AG09319 (cell line): ENCODE measurements at regions not wholly inside any gene's neighbourhood (a gene's known extent, or its start where the extent isn't known, plus 50 kb on each side); places are given as distances from the start of the nearest gene placed in this dataset.

ENCODE experiments used
- DNase-seq: peaks from one replicate; pipeline ENCODE4 v3.0.0-alpha.2; 2010; ENCODE audit warnings: low read depth; ENCODE audit errors: extremely low read depth
- TF ChIP-seq, protein P1 (sequence below): IDR thresholded peaks from 2 replicates; pipeline ENCODE4 v1.5.1; 2011; ENCODE audit warnings: low read depth, mild to moderate bottlenecking, inconsistent platforms, low read length, moderate library complexity

DNA sequence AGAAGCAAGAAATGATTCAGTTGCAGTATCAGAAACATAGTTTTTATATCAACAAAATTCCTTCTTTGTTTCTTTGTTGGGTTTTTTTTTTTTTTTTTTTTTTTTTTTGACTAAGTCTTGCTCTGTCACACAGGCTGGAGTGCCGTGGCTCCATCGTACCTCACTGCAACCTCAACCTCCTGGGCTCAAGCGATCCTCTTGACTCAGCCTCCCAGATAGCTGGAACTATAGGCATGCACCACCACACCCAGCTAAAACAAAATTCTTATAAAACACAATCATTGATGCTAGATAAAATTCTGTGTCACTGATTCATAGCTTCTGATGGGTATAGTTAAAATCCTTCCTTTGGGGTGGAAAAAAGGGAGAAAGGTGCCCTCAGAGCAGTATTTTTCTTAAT, 110.3 kb upstream of the TNFAIP3 start:
- DNase-seq = no peak

DNA sequence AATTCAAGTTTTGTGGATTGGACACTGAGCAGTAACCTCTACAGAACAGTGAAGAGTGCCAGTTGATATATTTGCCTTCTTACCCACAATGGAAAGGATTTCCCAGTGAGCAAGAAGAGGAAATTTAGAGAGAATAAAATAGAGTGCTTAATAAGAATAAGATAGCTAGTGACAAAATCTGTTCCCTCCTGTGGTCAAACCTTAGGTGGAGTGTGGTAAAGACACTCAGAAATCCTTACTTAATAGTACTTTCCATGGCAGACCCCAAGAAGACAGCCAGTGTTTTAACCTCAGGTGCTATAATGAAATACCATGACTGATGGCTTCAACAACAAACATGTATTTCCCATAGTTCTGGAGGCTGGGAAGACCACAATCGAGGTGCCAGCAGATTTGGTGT, 108.4 kb upstream of the TNFAIP3 start:
- TF ChIP-seq, protein P1, sequence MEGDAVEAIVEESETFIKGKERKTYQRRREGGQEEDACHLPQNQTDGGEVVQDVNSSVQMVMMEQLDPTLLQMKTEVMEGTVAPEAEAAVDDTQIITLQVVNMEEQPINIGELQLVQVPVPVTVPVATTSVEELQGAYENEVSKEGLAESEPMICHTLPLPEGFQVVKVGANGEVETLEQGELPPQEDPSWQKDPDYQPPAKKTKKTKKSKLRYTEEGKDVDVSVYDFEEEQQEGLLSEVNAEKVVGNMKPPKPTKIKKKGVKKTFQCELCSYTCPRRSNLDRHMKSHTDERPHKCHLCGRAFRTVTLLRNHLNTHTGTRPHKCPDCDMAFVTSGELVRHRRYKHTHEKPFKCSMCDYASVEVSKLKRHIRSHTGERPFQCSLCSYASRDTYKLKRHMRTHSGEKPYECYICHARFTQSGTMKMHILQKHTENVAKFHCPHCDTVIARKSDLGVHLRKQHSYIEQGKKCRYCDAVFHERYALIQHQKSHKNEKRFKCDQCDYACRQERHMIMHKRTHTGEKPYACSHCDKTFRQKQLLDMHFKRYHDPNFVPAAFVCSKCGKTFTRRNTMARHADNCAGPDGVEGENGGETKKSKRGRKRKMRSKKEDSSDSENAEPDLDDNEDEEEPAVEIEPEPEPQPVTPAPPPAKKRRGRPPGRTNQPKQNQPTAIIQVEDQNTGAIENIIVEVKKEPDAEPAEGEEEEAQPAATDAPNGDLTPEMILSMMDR = no peak
- DNase-seq = no peak

More for the DNA sequence above, 110.3 kb upstream of the TNFAIP3 start:
- TF ChIP-seq, protein P1 = no peak

DNA sequence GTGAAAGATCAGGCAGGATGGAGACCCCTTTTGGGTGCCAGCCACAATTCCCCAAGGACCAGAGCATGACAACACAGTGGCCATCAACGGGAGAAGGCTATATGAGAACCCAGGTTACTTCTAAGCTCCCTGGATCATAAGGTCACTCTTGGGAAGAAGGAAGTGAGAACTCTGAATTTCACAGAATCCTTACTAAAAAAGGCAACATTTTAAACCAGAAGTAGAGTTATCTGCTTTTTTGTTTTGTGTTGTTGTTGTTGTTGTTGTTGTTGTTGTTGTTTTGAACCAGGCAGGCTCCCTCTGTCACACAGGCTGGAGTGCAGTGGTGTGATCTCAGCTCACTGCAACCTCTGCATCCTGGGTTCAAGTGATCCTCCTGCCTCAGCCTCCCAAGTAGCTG, 107.4 kb upstream of the TNFAIP3 start:
- DNase-seq = no peak
- TF ChIP-seq, protein P1 = no peak

DNA sequence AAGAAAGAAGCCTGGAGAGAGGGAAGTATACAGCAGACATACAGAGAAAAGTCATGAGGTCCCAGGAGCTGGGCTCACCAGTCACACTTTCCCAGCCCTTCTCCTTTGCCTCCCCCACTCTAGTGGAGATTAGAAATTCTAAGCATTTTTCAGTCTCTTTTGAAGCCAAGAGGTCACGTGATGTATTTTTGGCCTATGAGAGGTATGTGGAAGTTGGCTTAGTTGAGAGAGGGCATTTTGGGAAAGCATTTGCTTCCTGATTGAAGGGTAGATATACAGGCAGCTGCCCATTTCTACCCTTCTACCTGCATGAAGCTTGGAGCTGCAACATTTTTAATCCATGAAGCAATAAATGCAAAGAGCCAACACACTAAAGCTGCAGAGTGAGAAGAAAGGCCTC, 106.0 kb upstream of the TNFAIP3 start:
- TF ChIP-seq, protein P1 = no peak
- DNase-seq = no peak

DNA sequence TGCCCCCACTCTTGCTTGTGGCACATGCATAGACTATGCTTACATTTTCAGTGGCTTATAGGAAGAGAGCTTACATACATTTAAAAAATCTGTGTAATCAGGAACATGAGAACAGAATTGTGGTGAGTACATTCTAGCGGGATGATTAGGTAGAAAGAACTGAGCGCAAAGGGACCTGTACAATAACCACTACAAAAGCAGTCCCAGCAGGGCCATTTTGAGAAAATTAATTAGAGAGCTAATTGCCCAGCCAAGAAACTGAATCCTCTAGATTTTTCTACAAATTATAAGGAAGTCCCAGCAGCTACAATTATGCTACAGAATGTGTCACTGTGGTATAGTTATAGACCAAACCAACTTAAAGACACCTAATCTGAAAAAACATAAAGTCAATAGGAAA, 105.6 kb upstream of the TNFAIP3 start:
- TF ChIP-seq, protein P1 = no peak
- DNase-seq = no peak

DNA sequence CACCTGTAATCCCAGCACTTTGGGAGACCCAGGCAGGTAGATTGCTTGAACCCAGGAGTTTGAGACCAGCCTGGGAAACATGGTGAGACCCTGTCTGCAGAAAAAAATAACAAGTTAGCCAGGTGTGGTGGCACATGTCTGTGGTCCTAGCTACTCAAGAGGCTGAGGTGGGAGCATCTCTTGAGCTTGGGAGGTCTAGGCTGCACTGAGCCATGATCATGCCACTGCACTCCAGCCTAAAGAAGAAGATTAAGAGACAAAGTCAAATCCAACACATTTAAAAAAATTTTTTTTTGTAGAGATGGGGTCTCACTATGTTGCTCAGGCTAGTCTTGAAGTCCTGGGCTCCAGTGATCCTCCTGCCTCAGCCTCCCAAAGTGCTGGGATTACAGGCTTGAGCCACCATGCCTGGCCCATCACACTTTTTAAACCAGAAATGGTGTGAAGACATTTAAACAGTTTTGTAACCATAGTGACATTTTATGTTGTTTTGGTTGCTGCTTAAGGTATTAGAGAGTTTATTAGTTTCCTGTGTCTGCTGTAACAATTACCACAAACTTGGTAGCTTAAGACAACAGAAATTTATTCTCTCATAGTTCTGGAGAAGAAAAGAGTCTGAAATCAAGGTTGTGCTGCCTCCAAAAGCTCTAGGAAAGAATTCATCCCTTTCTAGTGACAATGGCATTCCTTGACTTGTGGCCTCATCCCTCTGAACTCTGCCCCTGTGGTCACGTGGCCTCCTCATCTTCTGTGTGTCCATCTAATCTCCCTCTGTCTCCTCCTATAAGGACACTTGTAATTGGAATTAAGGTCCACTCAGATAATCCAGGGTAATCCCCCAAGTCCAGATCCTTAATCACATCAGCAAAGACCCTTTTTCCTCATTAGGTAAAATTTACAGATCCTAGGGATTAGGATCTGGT, 104.6 kb upstream of the TNFAIP3 start:
- DNase-seq = no peak
- TF ChIP-seq, protein P1 = no peak

DNA sequence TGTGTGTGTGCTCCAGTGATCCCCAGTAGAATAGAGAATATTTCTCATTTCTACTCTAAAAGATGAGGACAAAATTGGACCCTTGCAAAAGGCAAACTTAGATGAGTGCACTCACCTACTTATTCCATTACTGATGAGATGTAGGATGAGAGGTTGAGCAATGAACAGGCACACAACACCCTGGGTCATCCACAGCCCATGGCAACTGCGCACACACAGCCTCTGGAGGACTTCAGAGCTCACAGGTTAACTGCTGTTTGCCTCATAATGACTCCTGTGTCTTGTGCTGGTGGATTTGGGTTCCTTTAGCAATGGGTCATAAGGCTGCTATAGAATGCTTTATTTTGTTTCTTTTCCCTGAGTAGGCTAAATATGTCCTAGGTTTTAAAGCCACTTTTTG, 103.6 kb upstream of the TNFAIP3 start:
- TF ChIP-seq, protein P1 = no peak
- DNase-seq = no peak
